Adrenal gland (tissue), 5 donors: ENCODE measurements at regions not wholly inside any gene's neighbourhood (a gene's known extent, or its start where the extent isn't known, plus 50 kb on each side); places are given as distances from the start of the nearest gene placed in this dataset.

Source experiments
- POLR2A ChIP-seq, 2 donors: fragments of 450-650 bp; IDR thresholded peaks; one replicate each; pipeline ENCODE4 v1.6.1; 2017; ENCODE audit warnings: antibody characterized with exemption in 2 of 2, mild to moderate bottlenecking in 2 of 2, moderate library complexity in 1 of 2
- TF ChIP-seq, protein P1 (sequence below), 6 experiments: fragments of 450-650 bp in 4 of 6; fragments of 200-600 bp in 2 of 6; sonication (generic) in 1 of 6; IDR thresholded peaks; 1 replicate in 5 of 6; 2 replicates in 1 of 6; pipeline versions ENCODE4 v1.5.1 to v1.8.0; 2016 to 2021; ENCODE audit warnings: antibody characterized with exemption in 6 of 6, mild to moderate bottlenecking in 2 of 6, moderate library complexity in 1 of 6
- donor health status: DM: no; HTN: no; CAD: no.

DNA sequence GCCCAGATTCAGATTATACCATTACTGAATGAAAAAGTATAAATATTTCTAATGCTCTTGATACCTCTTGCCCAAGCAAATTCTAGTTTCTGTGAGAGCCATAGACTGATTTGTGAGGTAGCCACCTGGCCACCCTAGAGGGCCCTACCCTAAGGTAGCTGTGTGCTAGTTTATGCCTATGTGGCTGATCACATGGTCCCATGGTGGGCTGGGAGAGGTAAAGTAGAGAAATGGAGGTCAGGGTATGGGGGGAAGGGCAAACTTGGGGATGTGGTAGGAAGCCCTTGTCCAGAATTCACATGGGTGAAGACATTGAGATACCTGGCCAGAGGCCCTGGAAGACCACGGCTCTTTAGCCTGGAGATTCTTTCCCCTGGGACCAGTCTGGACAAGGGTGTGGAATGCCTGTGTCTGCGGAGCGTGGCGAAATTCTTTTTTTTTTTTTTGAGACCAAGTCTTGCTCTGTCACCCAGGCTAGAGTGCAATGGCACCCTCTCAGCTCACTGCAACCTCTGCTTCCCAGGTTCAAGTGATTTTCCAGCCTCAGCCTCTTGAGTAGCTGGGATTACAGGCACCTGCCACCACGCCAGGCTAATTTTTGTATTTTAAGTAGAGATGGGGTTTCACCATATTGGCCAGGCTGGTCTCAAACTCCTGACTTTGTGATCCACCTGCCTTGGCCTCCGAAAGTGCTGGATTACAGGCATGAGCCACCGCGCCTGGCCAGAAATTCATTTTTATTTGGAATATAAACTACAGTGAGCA lies 639.4 kb downstream of the ACTR3B start:
- TF ChIP-seq, protein P1, sequence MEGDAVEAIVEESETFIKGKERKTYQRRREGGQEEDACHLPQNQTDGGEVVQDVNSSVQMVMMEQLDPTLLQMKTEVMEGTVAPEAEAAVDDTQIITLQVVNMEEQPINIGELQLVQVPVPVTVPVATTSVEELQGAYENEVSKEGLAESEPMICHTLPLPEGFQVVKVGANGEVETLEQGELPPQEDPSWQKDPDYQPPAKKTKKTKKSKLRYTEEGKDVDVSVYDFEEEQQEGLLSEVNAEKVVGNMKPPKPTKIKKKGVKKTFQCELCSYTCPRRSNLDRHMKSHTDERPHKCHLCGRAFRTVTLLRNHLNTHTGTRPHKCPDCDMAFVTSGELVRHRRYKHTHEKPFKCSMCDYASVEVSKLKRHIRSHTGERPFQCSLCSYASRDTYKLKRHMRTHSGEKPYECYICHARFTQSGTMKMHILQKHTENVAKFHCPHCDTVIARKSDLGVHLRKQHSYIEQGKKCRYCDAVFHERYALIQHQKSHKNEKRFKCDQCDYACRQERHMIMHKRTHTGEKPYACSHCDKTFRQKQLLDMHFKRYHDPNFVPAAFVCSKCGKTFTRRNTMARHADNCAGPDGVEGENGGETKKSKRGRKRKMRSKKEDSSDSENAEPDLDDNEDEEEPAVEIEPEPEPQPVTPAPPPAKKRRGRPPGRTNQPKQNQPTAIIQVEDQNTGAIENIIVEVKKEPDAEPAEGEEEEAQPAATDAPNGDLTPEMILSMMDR (IDR thresholded peaks at IDR 0.05): no peak
- TF ChIP-seq POLR2A (IDR thresholded peaks at IDR 0.05): no peak
